ENCODE measurements at regions not wholly inside any gene's neighbourhood (a gene's known extent, or its start where the extent isn't known, plus 50 kb on each side); places are given as distances from the start of the nearest gene placed in this dataset.

DNA sequence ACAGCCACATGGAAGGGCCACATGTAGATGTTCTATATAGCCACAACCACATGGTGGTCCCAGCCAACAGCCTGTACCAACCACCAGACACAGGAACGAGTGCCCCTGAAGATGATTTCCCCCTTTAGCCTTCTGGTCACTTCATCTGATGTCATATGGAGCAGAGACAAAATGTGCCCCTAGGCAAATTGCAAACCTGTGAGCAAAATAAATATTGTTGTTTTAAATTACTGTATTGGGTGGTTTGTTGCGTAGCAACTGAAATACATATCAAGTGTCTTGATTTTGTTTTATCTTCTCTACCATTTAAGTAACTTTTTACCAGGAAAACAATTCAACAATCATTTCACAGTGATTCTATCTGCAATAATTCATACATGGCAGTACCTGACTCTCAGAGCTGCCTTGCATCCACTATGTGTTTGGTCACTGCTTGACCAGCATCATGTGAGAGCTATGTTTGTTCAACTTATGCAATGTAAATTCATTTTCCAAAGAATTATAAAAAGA is 142.5 kb upstream of the VLDLR start:
- H3K36me3 ChIP-seq (ENCODE audit: low read depth, missing control alignments), result no peaks in the 10 kb centered on the region
- H3K9me3 ChIP-seq, result no peaks in the 10 kb centered on the region
- TF ChIP-seq POLR2A (IDR thresholded peaks at IDR 0.05) (no peak), CTCF (IDR thresholded peaks at IDR 0.05) (no peak)
- H3K27me3 ChIP-seq, result no peaks in the 10 kb centered on the region
- intact Hi-C loops (cut with DNase I; ENCODE audit: low total_unique reads), result no loop called here
- no peak for DNase-seq
- no peak overlapping the region for H3K27ac ChIP-seq
- H3K4me3 ChIP-seq, result no peak overlapping the region
- H3K4me1 ChIP-seq, result no peaks in the 10 kb centered on the region
- 92 to 96% methylated on average over 2 of the region's 2 CpGs for WGBS, 2 donors

GRCh38 chr9:2480255-2480837 is 141.2 kb upstream of the VLDLR start:
- Histone ChIP-seq H3K27ac (no peak overlapping the region), H3K4me3 (no peak overlapping the region), H3K9me3 (no peaks in the 10 kb centered on the region), H3K4me1 (no peaks in the 10 kb centered on the region), H3K36me3 (ENCODE audit: low read depth, missing control alignments) (no peaks in the 10 kb centered on the region), H3K27me3 (no peaks in the 10 kb centered on the region)
- no peak for DNase-seq
- TF ChIP-seq POLR2A (IDR thresholded peaks at IDR 0.05) (no peak), CTCF (IDR thresholded peaks at IDR 0.05) (no peak)
- WGBS, 2 donors, result 93 to 96% methylated on average over 4 of the region's 4 CpGs
- intact Hi-C loops (cut with DNase I; ENCODE audit: low total_unique reads), result no loop called here

- H3K27me3 ChIP-seq, result no peaks in the 10 kb centered on the region
- no peaks in the 10 kb centered on the region for H3K4me1 ChIP-seq
- TF ChIP-seq CTCF (IDR thresholded peaks at IDR 0.05) (no peak), POLR2A (IDR thresholded peaks at IDR 0.05) (no peak)
- intact Hi-C loops (cut with DNase I; ENCODE audit: low total_unique reads), result no loop called here
- no peaks in the 10 kb centered on the region for H3K9me3 ChIP-seq
- no peak for DNase-seq
- no peak overlapping the region for H3K4me3 ChIP-seq
- no peaks in the 10 kb centered on the region for H3K36me3 ChIP-seq (ENCODE audit: low read depth, missing control alignments)
- 80 to 87% methylated on average over 3 of the region's 3 CpGs for WGBS, 2 donors
- H3K27ac ChIP-seq, result no peak overlapping the region
Measured at GRCh38 chr9:2481216-2481615, 140.4 kb upstream of the VLDLR start.

DNA sequence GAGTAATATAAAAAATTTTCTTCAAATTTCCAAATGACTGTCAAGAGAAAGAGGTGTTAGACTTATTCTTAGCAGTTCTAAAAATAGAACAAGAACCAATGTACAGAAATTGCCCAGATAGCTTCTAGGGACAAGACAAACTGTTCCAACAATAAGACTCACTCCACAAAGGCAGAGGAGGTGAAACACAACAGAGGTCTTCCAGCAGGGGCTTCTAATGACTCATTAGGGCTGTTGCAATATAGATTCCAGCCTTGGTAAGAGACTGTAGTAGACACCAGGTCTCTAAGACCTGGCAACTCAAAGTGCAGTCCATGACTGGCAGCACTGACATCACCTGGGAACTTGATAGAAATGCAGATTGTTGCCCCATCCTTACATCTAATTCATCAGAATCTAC is 134.6 kb upstream of the VLDLR start:
- Histone ChIP-seq H3K4me3 (no peak overlapping the region), H3K27ac (no peak overlapping the region), H3K27me3 (no peaks in the 10 kb centered on the region), H3K9me3 (no peaks in the 10 kb centered on the region), H3K4me1 (no peaks in the 10 kb centered on the region), H3K36me3 (ENCODE audit: low read depth, missing control alignments) (no peaks in the 10 kb centered on the region)
- TF ChIP-seq CTCF (IDR thresholded peaks at IDR 0.05) (no peak), POLR2A (IDR thresholded peaks at IDR 0.05) (no peak)
- no peak for DNase-seq
- intact Hi-C loops (cut with DNase I; ENCODE audit: low total_unique reads), result no loop called here

DNA sequence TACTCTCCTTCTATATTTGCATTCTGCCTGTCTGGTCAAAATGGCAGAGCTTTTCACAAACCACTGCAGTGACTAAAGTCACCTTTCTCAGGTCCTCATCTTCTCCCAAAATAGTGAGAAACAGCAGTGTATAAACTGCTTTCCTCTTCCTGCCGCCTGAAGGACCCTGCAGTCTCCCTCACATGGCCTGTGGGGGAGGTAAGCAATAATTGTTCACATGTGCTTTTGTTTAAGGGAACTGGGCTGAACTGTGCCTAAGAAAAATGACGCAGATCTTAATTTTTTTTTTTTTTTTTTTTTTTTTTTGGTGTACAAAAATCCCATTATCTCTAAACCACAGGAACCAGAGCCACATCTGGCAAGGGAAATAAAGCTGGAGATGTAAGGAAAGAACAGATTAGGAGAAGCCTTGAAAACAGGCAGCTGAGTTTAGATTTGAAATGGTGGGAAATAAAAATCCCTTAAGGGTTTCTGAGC is 131.7 kb upstream of the VLDLR start:
- intact Hi-C loops (cut with DNase I; ENCODE audit: low total_unique reads), result no loop called here
- no peaks in the 10 kb centered on the region for H3K4me1 ChIP-seq
- TF ChIP-seq CTCF (IDR thresholded peaks at IDR 0.05), result no peak
- no peak overlapping the region for H3K4me3 ChIP-seq
- H3K27ac ChIP-seq, result no peak overlapping the region
- H3K36me3 ChIP-seq (ENCODE audit: low read depth, missing control alignments), result no peaks in the 10 kb centered on the region
- DNase-seq, result peak; percentile 18
- H3K9me3 ChIP-seq, result no peaks in the 10 kb centered on the region
- 26 to 31% methylated on average over 2 of the region's 2 CpGs for WGBS, 2 donors
- no peaks in the 10 kb centered on the region for H3K27me3 ChIP-seq

All from testis (tissue), 2 donors.